PC-3 (cell line): ENCODE measurements at regions not wholly inside any gene's neighbourhood (a gene's known extent, or its start where the extent isn't known, plus 50 kb on each side); places are given as distances from the start of the nearest gene placed in this dataset.
A peak's percentile ranks its signal among the peaks of the same experiment; 100 is the strongest.

ENCODE experiments used
- ATAC-seq: fragments of 200-7000 bp; cut with Tn5 transposase; 2 replicates; pipeline ENCODE4 v1.9.1; 2020; ENCODE audit warnings: mild to moderate bottlenecking, moderate library complexity
- BruUV-seq: library from RNA; stranded (reverse); fragments of 400-500 nt; replicated peaks from 2 replicates; lab custom pipeline; 2021; lab: Mats Ljungman, UMichigan
- CTCF ChIA-PET: fragments of 300-600 bp; sonication (Branson Sonifier 250); formaldehyde crosslinking; loops from one replicate; lab custom pipeline; 2022; ENCODE audit warnings: antibody characterized with exemption; lab: Charles Lee
- POLR2A ChIA-PET: fragments of 300-600 bp; sonication (Branson Sonifier 250); formaldehyde crosslinking; loops from one replicate; lab custom pipeline; 2022; ENCODE audit warnings: antibody characterized with exemption; ENCODE audit not compliant: unreplicated experiment; lab: Charles Lee
- DNase-seq: peaks from one replicate; pipeline ENCODE4 v3.0.0-alpha.2; 2015
- H2AFZ ChIP-seq: fragments of 300-600 bp; sonication (generic); 2 replicates; pipeline ENCODE4 v1.6.0; 2016; ENCODE audit warnings: antibody characterized with exemption, low read length
- H3F3A ChIP-seq: fragments of 300-600 bp; sonication (generic); one replicate; pipeline ENCODE4 v1.6.0; 2017; ENCODE audit warnings: antibody characterized with exemption, low read length, control low read depth, mild to moderate bottlenecking; ENCODE audit not compliant: unreplicated experiment
- H3K27ac ChIP-seq: fragments of 300-600 bp; sonication (generic); 2 replicates; pipeline ENCODE4 v1.5.1; 2016; ENCODE audit warnings: mild to moderate bottlenecking, low read length
- H3K27me3 ChIP-seq: fragments of 300-600 bp; sonication (generic); 2 replicates; pipeline ENCODE4 v1.6.1; 2016; ENCODE audit warnings: low read length, mixed read lengths
- H3K36me3 ChIP-seq: fragments of 300-600 bp; sonication (generic); 2 replicates; pipeline ENCODE4 v1.6.1; 2016; ENCODE audit warnings: low read depth, mixed run types, low read length, mixed read lengths
- H3K4me1 ChIP-seq: fragments of 300-600 bp; sonication (generic); 2 replicates; pipeline ENCODE4 v1.5.1; 2016; ENCODE audit warnings: low read length; ENCODE audit not compliant: insufficient read depth
- H3K4me2 ChIP-seq: fragments of 300-600 bp; sonication (generic); 2 replicates; pipeline ENCODE4 v1.6.0; 2016; ENCODE audit warnings: low read length
- H3K4me3 ChIP-seq: fragments of 300-600 bp; sonication (generic); 2 replicates; pipeline ENCODE4 v1.5.1; 2016; ENCODE audit warnings: mild to moderate bottlenecking, low read length, mixed read lengths
- H3K79me2 ChIP-seq: fragments of 300-600 bp; sonication (generic); 2 replicates; pipeline ENCODE4 v1.6.1; 2017; ENCODE audit warnings: low read length, mixed read lengths
- H3K9ac ChIP-seq: fragments of 300-600 bp; sonication (generic); 2 replicates; pipeline ENCODE4 v1.6.0; 2016; ENCODE audit warnings: mild to moderate bottlenecking, low read length
- H3K9me2 ChIP-seq: fragments of 300-600 bp; sonication (generic); replicated peaks from 2 replicates; pipeline ENCODE4 v1.6.1; 2016; ENCODE audit warnings: mixed run types, low read length, mixed read lengths
- H3K9me3 ChIP-seq: fragments of 300-600 bp; sonication (generic); 2 replicates; pipeline ENCODE4 v1.6.1; 2016; ENCODE audit warnings: low read length, mixed read lengths
- H4K20me1 ChIP-seq: fragments of 300-600 bp; sonication (generic); 2 replicates; pipeline ENCODE4 v1.6.1; 2016; ENCODE audit warnings: low read length, mixed read lengths
- EZH2 ChIP-seq: fragments of 300-600 bp; sonication (generic); IDR thresholded peaks from one replicate; pipeline ENCODE4 v1.6.1; 2017; ENCODE audit warnings: antibody characterized with exemption, mild to moderate bottlenecking, low read length; ENCODE audit not compliant: unreplicated experiment
- EZH2phosphoT487 ChIP-seq: fragments of 300-600 bp; sonication (generic); IDR thresholded peaks from 2 replicates; pipeline ENCODE4 v1.6.1; 2018; ENCODE audit warnings: mild to moderate bottlenecking, antibody characterized with exemption, low read length, borderline replicate concordance
- intact Hi-C: fragments of 100-400 bp; cut with micrococcal nuclease; formaldehyde crosslinking; loops from 2 replicates; pipeline ENCODE4 v1.9.0; 2023
- TF ChIP-seq, protein P1 (sequence below): fragments of 300-600 bp; sonication (generic); conservative IDR thresholded peaks from 2 replicates; pipeline ENCODE4 v1.5.1; 2017; ENCODE audit warnings: antibody characterized with exemption, low read depth, mild to moderate bottlenecking, low read length

DNA sequence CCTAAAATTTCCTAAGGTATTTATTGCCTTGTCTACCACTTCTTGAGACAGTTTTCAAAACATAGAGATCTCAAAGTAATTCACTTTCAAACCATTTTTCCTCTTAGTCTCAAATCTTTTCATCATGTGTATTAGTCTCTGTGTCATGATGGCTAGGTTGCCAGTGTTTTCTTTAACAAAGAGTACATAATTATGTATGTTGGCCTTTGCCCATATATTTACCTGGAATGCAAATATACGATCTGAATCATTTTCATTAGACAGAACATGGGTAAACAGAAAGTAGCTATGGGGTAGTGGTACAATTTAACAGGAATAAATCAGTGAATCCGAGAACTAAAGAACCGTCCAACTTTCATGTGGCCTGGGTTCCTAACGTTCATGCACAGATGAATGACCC lies 852.1 kb upstream of the MBL2 start:
- no peaks in the 10 kb centered on the region for H3F3A ChIP-seq
- ChIA-PET CTCF (no interaction called here), POLR2A (interaction anchor here (0.6 kb wide), 1 partner anchor 717 kb away, joined by 4 read pairs; no protein-coding TSS in a partner anchor)
- H2AFZ ChIP-seq: no peak overlapping the region
- TF ChIP-seq EZH2phosphoT487 (no peak), EZH2 (no peak)
- TF ChIP-seq, protein P1, sequence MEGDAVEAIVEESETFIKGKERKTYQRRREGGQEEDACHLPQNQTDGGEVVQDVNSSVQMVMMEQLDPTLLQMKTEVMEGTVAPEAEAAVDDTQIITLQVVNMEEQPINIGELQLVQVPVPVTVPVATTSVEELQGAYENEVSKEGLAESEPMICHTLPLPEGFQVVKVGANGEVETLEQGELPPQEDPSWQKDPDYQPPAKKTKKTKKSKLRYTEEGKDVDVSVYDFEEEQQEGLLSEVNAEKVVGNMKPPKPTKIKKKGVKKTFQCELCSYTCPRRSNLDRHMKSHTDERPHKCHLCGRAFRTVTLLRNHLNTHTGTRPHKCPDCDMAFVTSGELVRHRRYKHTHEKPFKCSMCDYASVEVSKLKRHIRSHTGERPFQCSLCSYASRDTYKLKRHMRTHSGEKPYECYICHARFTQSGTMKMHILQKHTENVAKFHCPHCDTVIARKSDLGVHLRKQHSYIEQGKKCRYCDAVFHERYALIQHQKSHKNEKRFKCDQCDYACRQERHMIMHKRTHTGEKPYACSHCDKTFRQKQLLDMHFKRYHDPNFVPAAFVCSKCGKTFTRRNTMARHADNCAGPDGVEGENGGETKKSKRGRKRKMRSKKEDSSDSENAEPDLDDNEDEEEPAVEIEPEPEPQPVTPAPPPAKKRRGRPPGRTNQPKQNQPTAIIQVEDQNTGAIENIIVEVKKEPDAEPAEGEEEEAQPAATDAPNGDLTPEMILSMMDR: no peak
- H3K9me3 ChIP-seq: no peaks in the 10 kb centered on the region
- H3K36me3 ChIP-seq: no peaks in the 10 kb centered on the region
- ATAC-seq: peak; percentile 96
- BruUV-seq: no TSS peak
- intact Hi-C loops: no loop called here
- no peaks in the 10 kb centered on the region for H3K79me2 ChIP-seq
- peaks cover 7% of the 10 kb centered on the region; the same call in 1 of the 2 replicates for H3K4me1 ChIP-seq
- no peak overlapping the region for H3K4me3 ChIP-seq
- H3K4me2 ChIP-seq: no peak overlapping the region
- no peak overlapping the region for H3K27ac ChIP-seq
- H3K9ac ChIP-seq: no peak overlapping the region
- H3K27me3 ChIP-seq: no peaks in the 10 kb centered on the region
- no peaks in the 10 kb centered on the region for H3K9me2 ChIP-seq
- DNase-seq: peak; percentile 61
- no peaks in the 10 kb centered on the region for H4K20me1 ChIP-seq

DNA sequence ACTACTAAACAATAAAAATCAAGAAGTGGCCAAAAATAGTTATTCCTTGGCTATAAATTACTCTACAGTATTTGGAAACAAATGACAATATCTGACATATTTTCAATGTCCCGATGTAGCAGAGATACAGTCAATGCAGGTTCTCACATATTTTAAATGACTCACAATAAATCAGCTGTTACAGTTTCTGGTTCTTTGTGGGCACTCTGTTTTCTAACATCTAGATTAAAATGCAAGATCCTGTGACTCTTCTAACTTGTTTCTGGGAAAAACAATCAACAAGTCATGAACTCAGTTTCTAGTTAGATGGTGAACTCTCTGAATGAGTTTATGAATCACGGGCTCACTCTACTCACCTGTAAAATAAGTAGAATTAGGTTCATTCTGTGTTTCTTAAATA lies 849.6 kb upstream of the MBL2 start:
- Histone ChIP-seq H3K36me3 (no peaks in the 10 kb centered on the region), H3K79me2 (no peaks in the 10 kb centered on the region), H3K4me3 (no peak overlapping the region), H3K4me1 (peaks cover 7% of the 10 kb centered on the region; the same call in 1 of the 2 replicates), H3K27me3 (no peaks in the 10 kb centered on the region), H3K9me2 (no peaks in the 10 kb centered on the region), H3K9ac (no peak overlapping the region), H3K4me2 (no peak overlapping the region), H3K27ac (no peak overlapping the region), H4K20me1 (no peaks in the 10 kb centered on the region), H3F3A (no peaks in the 10 kb centered on the region), H3K9me3 (no peaks in the 10 kb centered on the region), H2AFZ (no peak overlapping the region)
- ATAC-seq (no peak), DNase-seq (no peak)
- POLR2A ChIA-PET: no interaction called here
- intact Hi-C loops: no loop called here
- BruUV-seq: no TSS peak
- CTCF ChIA-PET: no interaction called here
- TF ChIP-seq EZH2phosphoT487 (no peak), EZH2 (no peak)
- TF ChIP-seq, protein P1: no peak

DNA sequence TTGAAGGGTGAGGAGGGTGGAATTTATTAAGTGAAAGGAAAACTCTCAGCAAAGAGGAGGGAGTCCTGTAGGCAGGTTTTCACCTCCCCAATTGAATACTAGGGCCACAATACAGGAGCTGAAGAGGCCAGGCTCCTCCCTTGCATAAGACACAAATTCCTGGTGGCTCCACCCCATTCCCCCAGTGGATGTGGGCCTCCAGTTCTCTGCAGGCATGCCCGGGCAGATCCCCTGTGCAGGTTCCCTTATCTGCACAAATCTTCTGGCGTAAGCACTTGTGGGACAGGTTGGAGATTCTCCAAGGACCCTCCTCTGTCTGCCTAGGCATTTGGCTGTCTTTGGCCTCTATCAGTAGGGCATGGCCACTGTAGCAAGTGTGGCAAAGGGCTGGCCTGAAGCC lies 847.1 kb upstream of the MBL2 start:
- ATAC-seq: no peak
- BruUV-seq: no TSS peak
- no peak for DNase-seq
- Histone ChIP-seq H3K27me3 (no peaks in the 10 kb centered on the region), H2AFZ (no peak overlapping the region), H3K79me2 (no peaks in the 10 kb centered on the region), H3K36me3 (no peaks in the 10 kb centered on the region), H3K27ac (no peak overlapping the region), H3F3A (no peaks in the 10 kb centered on the region), H3K4me1 (peaks cover 3% of the 10 kb centered on the region; the same call in 1 of the 2 replicates), H3K9me3 (no peaks in the 10 kb centered on the region), H3K4me2 (no peak overlapping the region), H3K9me2 (no peaks in the 10 kb centered on the region), H3K4me3 (no peak overlapping the region), H4K20me1 (no peaks in the 10 kb centered on the region), H3K9ac (no peak overlapping the region)
- TF ChIP-seq EZH2 (no peak), EZH2phosphoT487 (no peak)
- TF ChIP-seq, protein P1: no peak
- intact Hi-C loops: no loop called here
- POLR2A ChIA-PET: no interaction called here
- CTCF ChIA-PET: no interaction called here
